ENCODE measurements at regions not wholly inside any gene's neighbourhood (a gene's known extent, or its start where the extent isn't known, plus 50 kb on each side); places are given as distances from the start of the nearest gene placed in this dataset.

DNA sequence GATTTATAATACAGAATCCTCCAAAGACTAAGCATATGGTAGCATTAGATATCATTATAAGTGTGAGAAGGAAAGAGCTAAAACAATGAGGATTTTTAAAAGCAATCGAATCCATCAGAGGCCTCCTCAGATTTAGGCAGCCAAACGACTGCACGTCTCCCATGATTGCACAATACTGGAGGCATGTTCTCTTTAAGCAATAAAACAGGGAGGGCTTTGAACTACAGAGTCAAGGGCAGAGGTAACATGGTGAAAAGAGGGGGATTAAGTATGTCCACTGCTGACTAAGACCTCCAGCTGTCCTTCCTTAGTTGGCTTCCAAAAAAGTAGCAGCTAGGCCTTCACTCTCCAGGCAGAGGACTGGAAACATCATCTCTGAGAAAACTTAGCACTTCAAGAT, 298.7 kb upstream of the RGMB start:
- peaks cover 9% of the 10 kb centered on the region; the same call in 1 of the 2 replicates for H3K9me3 ChIP-seq
- H3K4me3 ChIP-seq: no peak overlapping the region
- DNase-seq: no peak
- H3K27me3 ChIP-seq: no peaks in the 10 kb centered on the region
- no peaks in the 10 kb centered on the region for H3K36me3 ChIP-seq

DNA sequence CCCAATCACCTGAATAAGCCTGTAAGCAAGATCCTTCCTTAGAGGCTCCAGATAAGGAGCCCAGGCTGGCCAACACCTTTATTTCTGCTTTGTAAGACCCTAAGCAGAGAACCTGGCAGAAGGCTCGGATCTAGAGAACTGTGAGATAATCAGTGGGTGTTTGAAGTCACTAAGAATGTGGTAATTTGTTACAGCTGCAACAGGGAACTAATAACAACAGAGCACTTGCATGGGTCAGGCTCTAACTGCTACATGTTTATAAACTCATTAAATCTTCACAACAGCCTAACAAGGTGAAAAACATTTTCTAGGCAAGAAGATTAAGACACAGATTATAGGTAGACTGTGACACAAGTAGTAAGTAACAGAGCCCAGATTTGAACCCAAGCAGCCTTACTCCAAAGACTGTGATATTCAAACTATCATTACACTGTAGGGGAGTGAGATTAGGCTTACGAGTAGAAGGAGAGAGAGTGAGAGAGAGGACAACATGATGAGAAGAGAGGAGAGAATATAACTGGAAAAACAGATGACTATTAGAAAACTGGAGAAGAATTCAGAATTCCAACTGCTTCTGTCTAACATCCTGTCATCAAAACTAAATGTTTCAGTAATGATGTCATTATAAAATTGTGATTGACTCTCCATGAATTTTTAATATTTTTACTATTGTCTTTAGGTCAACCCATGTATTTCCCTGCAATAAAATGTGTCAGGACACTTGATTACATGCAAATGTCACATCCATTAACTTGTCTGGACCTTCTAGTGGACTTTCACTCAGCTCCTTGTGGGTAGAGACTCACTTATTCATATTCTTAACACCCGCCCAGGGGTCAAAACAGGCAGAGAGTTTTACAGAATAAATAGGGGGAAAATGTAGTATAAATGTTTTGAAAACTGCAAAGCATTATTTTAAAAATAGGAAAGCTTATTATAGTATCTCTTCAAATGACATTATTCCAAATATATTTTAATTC, 290.9 kb upstream of the RGMB start:
- H3K27me3 ChIP-seq: no peaks in the 10 kb centered on the region
- no peaks in the 10 kb centered on the region for H3K36me3 ChIP-seq
- DNase-seq: no peak
- no peak overlapping the region for H3K4me3 ChIP-seq
- no peaks in the 10 kb centered on the region for H3K9me3 ChIP-seq

- no peaks in the 10 kb centered on the region for H3K36me3 ChIP-seq
- H3K4me3 ChIP-seq: no peak overlapping the region
- H3K27me3 ChIP-seq: no peaks in the 10 kb centered on the region
- H3K9me3 ChIP-seq: no peaks in the 10 kb centered on the region
- DNase-seq: no peak
Observed at GRCh38 chr5:98483301-98483685, 290.2 kb upstream of the RGMB start.

GRCh38 chr5:98489021-98489420, 284.4 kb upstream of the RGMB start:
- no peak overlapping the region for H3K4me3 ChIP-seq
- DNase-seq: no peak
- no peaks in the 10 kb centered on the region for H3K36me3 ChIP-seq
- H3K9me3 ChIP-seq: 0 out of 2 replicates have a peak, but pooled peaks cover 2% of the 10 kb centered on the region
- no peaks in the 10 kb centered on the region for H3K27me3 ChIP-seq

DNA sequence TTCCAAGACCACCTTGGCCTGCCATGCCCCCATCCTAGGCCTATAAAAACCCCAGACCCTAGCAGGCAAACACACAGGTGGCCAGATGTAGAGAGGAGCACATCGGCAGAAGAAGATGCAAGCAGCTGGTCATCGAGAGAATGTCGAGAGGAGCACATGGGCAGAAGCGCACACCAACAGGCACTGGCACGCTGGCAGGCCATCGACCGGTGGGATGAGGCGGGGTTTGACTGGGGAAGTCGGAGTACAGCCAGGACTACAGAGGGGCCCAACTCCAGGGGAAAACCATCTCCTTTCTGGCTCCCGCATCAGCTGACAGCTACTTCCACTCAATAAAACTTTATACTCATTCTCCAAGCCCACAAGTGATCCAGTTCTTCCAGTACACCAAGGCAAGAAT, 283.1 kb upstream of the RGMB start:
- 0 out of 2 replicates have a peak, but pooled peaks cover 2% of the 10 kb centered on the region for H3K9me3 ChIP-seq
- DNase-seq: no peak
- no peak overlapping the region for H3K4me3 ChIP-seq
- no peaks in the 10 kb centered on the region for H3K36me3 ChIP-seq
- no peaks in the 10 kb centered on the region for H3K27me3 ChIP-seq

DNA sequence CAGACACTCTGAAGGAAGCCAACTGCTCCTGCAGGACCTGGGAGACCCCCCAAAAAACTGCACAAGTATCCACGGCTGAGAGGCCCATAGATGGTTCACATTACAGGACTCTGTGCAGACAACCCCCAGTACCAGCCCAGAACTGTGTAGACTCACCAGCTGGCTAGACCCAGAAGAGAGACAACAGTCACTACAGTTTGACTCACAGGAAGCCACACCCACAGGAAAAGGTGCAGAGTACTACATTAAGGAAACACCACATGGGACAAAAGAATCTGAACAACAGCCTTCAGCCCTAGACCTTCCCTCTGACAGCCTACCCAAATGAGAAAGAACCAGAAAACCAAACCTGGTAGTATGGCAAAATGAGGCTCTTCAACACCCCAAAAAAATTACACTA, 281.2 kb upstream of the RGMB start:
- Histone ChIP-seq H3K36me3 (no peaks in the 10 kb centered on the region), H3K27me3 (no peaks in the 10 kb centered on the region), H3K9me3 (0 out of 2 replicates have a peak, but pooled peaks cover 2% of the 10 kb centered on the region), H3K4me3 (no peak overlapping the region)
- peak; percentile 14 for DNase-seq

DNA sequence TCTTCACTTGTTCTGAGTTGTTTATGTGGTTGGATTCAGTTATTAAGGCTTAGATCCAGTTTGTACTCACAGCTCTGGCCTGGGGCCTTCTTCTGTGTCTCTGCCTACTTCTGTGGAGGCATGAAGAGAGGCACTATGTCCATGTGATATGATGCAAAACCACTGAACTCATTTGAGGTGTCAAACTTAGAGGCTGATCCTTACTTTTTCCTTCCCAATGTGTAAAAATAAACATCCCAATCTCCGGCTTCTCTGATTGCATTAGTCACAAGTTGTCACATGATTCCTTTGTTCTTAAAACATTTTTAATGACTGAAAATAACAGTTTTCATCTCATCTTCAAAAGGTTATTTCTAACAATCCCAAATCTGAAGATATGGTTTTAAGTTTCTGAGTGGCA, 276.0 kb upstream of the RGMB start:
- 0 out of 2 replicates have a peak, but pooled peaks cover 2% of the 10 kb centered on the region for H3K9me3 ChIP-seq
- no peak overlapping the region for H3K4me3 ChIP-seq
- H3K27me3 ChIP-seq: no peaks in the 10 kb centered on the region
- H3K36me3 ChIP-seq: no peaks in the 10 kb centered on the region
- no peak for DNase-seq

DNA sequence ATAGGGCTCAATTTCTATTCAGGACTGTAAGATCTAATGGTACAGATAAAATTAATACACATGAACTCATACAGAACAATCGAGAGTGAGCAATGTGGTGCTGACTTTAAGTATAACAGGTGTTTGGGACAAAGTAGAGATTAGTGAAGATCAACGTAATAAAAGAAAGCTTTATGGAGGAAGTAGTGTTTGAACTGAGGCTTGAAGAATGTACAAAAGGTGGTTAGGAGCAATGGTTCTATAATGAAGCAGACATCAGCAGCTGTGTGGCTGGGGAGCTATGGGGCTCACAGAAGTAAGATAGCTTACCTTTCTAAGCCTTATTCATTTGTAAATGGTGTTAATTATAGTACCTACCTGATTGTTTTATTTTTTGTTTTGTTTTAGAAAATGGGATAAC, 275.4 kb upstream of the RGMB start:
- no peaks in the 10 kb centered on the region for H3K36me3 ChIP-seq
- DNase-seq: no peak
- no peaks in the 10 kb centered on the region for H3K27me3 ChIP-seq
- no peak overlapping the region for H3K4me3 ChIP-seq
- no peaks in the 10 kb centered on the region for H3K9me3 ChIP-seq

GRCh38 chr5:98499892-98500291, 273.6 kb upstream of the RGMB start:
- Histone ChIP-seq H3K4me3 (no peak overlapping the region), H3K36me3 (no peaks in the 10 kb centered on the region), H3K27me3 (no peaks in the 10 kb centered on the region), H3K9me3 (no peaks in the 10 kb centered on the region)
- DNase-seq: no peak

- Histone ChIP-seq H3K27me3 (no peaks in the 10 kb centered on the region), H3K9me3 (no peaks in the 10 kb centered on the region; the same call in 1 of the 2 replicates), H3K36me3 (no peaks in the 10 kb centered on the region), H3K4me3 (no peak overlapping the region)
- no peak for DNase-seq
Observed at GRCh38 chr5:98500811-98501210, 272.7 kb upstream of the RGMB start.

- H3K36me3 ChIP-seq: no peaks in the 10 kb centered on the region
- DNase-seq: no peak
- no peaks in the 10 kb centered on the region for H3K27me3 ChIP-seq
- no peak overlapping the region for H3K4me3 ChIP-seq
- no peaks in the 10 kb centered on the region; the same call in 1 of the 2 replicates for H3K9me3 ChIP-seq
Observed at GRCh38 chr5:98503616-98504015, 269.8 kb upstream of the RGMB start.

GRCh38 chr5:98504505-98504904, 269.0 kb upstream of the RGMB start:
- Histone ChIP-seq H3K36me3 (no peaks in the 10 kb centered on the region), H3K9me3 (no peaks in the 10 kb centered on the region; the same call in 1 of the 2 replicates), H3K27me3 (no peaks in the 10 kb centered on the region), H3K4me3 (no peak overlapping the region)
- no peak for DNase-seq

GRCh38 chr5:98510143-98510985, 263.1 kb upstream of the RGMB start:
- Histone ChIP-seq H3K27me3 (no peaks in the 10 kb centered on the region), H3K36me3 (no peaks in the 10 kb centered on the region), H3K9me3 (no peaks in the 10 kb centered on the region; the same call in 1 of the 2 replicates), H3K4me3 (no peak overlapping the region)
- DNase-seq: no peak

DNA sequence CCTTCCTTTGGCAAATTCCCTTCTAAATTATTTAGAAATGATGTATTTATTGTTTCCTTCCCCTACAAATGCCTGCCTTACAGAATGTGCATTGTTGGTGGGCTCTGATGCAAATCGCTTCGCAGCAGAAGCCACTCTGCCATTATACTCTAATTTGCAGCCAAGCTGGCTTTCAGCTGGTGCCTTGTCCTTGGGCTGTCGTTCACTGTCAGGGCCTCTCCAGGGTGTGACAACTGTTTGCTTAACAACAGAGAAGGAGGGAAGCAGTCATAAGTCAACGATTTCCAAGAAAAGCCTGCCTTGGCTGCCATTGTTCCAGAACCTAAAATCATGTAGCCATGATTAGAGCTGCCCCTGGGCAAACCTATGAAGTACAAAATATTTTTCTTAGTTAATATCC, 260.1 kb upstream of the RGMB start:
- no peaks in the 10 kb centered on the region for H3K27me3 ChIP-seq
- H3K4me3 ChIP-seq: no peak overlapping the region
- H3K9me3 ChIP-seq: no peaks in the 10 kb centered on the region
- no peaks in the 10 kb centered on the region for H3K36me3 ChIP-seq
- no peak for DNase-seq

DNA sequence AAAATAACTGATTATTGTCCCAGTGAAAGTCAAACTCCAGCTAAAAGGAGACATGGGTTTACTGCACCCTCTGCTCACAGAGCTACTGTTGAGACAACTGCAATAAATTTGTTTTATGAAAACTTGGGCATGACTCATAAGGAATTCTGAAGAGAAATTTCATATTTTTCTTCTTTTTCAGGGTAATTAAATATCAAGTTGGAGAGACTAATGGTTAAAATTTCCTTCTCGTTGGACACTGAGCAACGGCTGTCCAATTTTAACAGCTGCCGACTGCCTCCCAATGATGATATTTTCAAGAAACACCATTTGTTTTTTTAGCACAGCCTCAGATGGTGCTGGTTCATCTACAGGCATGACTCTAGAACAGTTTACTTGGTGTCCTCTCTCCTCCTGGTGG, 259.2 kb upstream of the RGMB start:
- Histone ChIP-seq H3K9me3 (no peaks in the 10 kb centered on the region), H3K27me3 (no peaks in the 10 kb centered on the region), H3K4me3 (no peak overlapping the region), H3K36me3 (no peaks in the 10 kb centered on the region)
- DNase-seq: no peak

DNA sequence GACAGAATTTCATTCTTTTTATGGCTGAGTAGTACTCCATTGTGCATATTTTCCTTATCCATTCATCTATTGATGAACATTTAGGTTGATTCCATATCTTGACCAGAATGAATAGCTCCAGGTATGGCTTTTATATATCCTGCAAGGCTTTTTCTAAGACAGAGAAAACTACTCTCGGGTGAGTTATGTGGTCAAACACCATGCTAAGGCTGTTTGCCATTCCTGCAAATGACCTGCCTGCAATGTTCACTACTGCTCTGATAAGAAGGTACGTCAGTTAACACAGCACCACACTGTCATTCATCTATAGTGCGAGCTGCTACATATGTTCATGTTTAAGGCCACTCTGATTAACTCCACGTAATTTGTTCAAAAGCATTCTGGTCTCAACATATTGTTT, 256.8 kb upstream of the RGMB start:
- DNase-seq: no peak
- Histone ChIP-seq H3K36me3 (no peaks in the 10 kb centered on the region), H3K27me3 (no peaks in the 10 kb centered on the region), H3K9me3 (no peaks in the 10 kb centered on the region), H3K4me3 (no peak overlapping the region)

Data from MG63 (cell line).